Stomach (tissue), 8 donors: ENCODE measurements at regions not wholly inside any gene's neighbourhood (a gene's known extent, or its start where the extent isn't known, plus 50 kb on each side); places are given as distances from the start of the nearest gene placed in this dataset.

Experiments
- DNase-seq, 2 donors: peaks; one replicate each; pipeline versions ENCODE4 v3.0.0 to v3.0.0-alpha.2; 2013 to 2019
- H3K27ac ChIP-seq, 5 donors: fragments of 200-600 bp in 4 of 5; sonication (generic) in 4 of 5; one replicate each; pipeline ENCODE4 v1.5.1; 2013 to 2019; ENCODE audit warnings: mild to moderate bottlenecking in 1 of 5, moderate library complexity in 1 of 5
- H3K27me3 ChIP-seq, 3 donors: fragments of 200-600 bp; sonication (generic); one replicate each; pipeline ENCODE4 v1.5.1; 2017 to 2019; ENCODE audit warnings: mixed run types in 1 of 3
- H3K36me3 ChIP-seq, 4 donors: fragments of 200-600 bp; sonication (generic); 1 replicate in 3 of 4; 2 replicates in 1 of 4; pipeline ENCODE4 v1.5.1; 2016 to 2019
- H3K4me1 ChIP-seq, 4 donors: fragments of 200-600 bp; sonication (generic); one replicate each; pipeline ENCODE4 v1.5.1; 2016 to 2019
- H3K4me3 ChIP-seq, 4 donors: fragments of 200-600 bp; sonication (generic) in 3 of 4; one replicate each; pipeline ENCODE4 v1.5.1; 2016 to 2019; ENCODE audit warnings: mild to moderate bottlenecking in 1 of 4
- H3K9me3 ChIP-seq, 4 donors: fragments of 200-600 bp; sonication (generic); one replicate each; pipeline ENCODE4 v1.5.1; 2016 to 2019
- EP300 ChIP-seq: sonication (generic); formaldehyde crosslinking; IDR thresholded peaks from one replicate; pipeline ENCODE4 v1.6.1; 2017; ENCODE audit warnings: antibody characterized with exemption
- POLR2A ChIP-seq, 4 donors: fragments of 450-650 bp; IDR thresholded peaks; one replicate each; pipeline ENCODE4 v1.6.1; 2016; ENCODE audit warnings: antibody characterized with exemption in 4 of 4, control low read depth in 2 of 4, mild to moderate bottlenecking in 1 of 4, moderate library complexity in 1 of 4
- POLR2AphosphoS5 ChIP-seq, 3 donors: sonication (generic); formaldehyde crosslinking; IDR thresholded peaks; one replicate each; pipeline ENCODE4 v1.6.1; 2016; ENCODE audit warnings: antibody characterized with exemption in 3 of 3
- WGBS, 5 donors: extraction: QIAGEN DNeasy Blood & Tissue Kit in 3 of 5; methylation state at CpG; one replicate each; pipeline versions ENCODE4 v1.1.5 to v1.1.7; 2013 to 2018; 5-methylcytosine and 5-hydroxymethylcytosine counted together
- intact Hi-C: fragments of 100-400 bp; cut with DNase I; formaldehyde crosslinking; loops from one replicate; pipeline ENCODE4 v1.15.1; 2023; ENCODE audit warnings: low total_unique reads
- TF ChIP-seq, protein P1 (sequence below), 7 experiments: fragments of 450-650 bp in 4 of 7; fragments of 200-600 bp in 3 of 7; sonication (generic) in 3 of 7; IDR thresholded peaks; one replicate each; pipeline ENCODE4 v1.5.1; 2016 to 2019; ENCODE audit warnings: antibody characterized with exemption in 7 of 7, control low read depth in 2 of 7, mild to moderate bottlenecking in 1 of 7
- donor health status: healthy with polysubstance abuse.
- donor health status: Bipolar disorder and iron deficiency.
- donor health status: healthy.

DNA sequence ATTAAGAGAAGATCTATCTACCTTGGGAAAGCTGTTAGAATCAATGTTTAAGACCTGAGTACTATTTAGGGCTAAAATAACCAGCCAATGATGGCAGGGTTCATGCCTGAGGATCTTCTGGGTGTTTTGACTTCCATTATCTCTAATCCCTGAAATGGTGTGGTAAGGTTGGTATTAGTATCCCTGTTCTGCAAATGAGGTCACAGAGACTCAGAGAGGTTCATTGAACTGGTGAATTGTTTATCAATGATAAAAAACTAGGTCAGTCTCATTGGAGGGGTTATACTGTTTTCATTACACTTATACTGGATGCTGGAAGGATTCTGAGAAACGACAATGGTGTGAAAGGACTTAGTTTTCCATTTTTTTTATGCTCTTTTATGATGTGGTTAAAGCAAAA lies 264.8 kb downstream of the KLF5 start:
- Histone ChIP-seq H3K9me3 (no peaks in the 10 kb centered on the region), H3K27me3 (no peaks in the 10 kb centered on the region), H3K4me3 (no peak overlapping the region), H3K36me3 (no peaks in the 10 kb centered on the region), H3K4me1 (peaks cover 0 to 20% (median 5%) of the 10 kb centered on the region in 4 donors), H3K27ac (no peak overlapping the region)
- no peak for DNase-seq
- intact Hi-C loops: no loop called here
- TF ChIP-seq EP300: no peak
- WGBS, 5 donors: 76 to 90% (median 79%) methylated on average over 1 of the region's 1 CpG

DNA sequence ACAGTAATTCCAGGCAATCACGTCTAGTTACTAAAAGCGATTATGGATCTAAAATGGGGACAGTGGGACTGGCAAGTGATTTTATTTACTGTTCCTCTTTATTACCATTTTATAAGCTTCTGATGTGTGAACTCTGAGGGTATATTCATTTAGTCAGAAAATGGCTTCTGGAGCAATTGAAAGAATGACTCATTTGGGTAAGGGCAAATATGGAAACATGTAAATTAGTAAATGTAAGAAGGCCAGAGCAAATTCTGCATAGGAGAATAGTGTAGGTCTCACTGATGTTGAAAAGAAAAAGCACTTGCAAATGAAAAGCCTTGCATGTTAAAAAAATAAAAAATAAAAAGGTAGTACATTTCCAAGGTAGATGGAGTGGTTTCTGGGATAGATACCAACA lies 262.2 kb downstream of the KLF5 start:
- WGBS, 5 donors: 85 to 100% (median 96%) methylated on average over 2 of the region's 2 CpGs
- Histone ChIP-seq H3K27ac (no peak overlapping the region), H3K36me3 (no peaks in the 10 kb centered on the region), H3K4me1 (peaks cover 0 to 7% (median 3%) of the 10 kb centered on the region in 4 donors), H3K27me3 (no peaks in the 10 kb centered on the region), H3K9me3 (no peaks in the 10 kb centered on the region), H3K4me3 (no peak overlapping the region)
- no peak for DNase-seq
- intact Hi-C loops: no loop called here
- TF ChIP-seq POLR2AphosphoS5 (IDR thresholded peaks at IDR 0.05) (no peak), POLR2A (IDR thresholded peaks at IDR 0.05) (no peak), EP300 (no peak)
- TF ChIP-seq, protein P1, sequence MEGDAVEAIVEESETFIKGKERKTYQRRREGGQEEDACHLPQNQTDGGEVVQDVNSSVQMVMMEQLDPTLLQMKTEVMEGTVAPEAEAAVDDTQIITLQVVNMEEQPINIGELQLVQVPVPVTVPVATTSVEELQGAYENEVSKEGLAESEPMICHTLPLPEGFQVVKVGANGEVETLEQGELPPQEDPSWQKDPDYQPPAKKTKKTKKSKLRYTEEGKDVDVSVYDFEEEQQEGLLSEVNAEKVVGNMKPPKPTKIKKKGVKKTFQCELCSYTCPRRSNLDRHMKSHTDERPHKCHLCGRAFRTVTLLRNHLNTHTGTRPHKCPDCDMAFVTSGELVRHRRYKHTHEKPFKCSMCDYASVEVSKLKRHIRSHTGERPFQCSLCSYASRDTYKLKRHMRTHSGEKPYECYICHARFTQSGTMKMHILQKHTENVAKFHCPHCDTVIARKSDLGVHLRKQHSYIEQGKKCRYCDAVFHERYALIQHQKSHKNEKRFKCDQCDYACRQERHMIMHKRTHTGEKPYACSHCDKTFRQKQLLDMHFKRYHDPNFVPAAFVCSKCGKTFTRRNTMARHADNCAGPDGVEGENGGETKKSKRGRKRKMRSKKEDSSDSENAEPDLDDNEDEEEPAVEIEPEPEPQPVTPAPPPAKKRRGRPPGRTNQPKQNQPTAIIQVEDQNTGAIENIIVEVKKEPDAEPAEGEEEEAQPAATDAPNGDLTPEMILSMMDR (IDR thresholded peaks at IDR 0.05): no peak

DNA sequence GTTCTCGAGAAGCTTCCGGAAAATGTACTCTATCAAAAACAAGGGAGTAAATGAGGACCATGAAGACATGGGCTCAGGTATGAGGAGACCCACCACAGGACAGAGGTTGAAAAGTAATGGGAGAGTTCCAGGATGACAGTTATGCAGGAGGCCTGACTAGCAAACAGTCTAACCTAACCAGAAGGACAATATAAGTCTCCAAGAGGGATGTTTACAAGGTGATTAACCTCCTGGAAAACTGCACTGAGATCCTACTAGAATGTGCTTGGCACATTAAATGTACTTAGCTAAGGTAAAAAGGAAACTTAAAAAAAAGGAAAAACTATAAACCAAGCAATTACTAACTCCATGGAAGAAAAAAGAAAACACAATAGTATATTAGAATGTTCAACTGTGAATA lies 258.3 kb downstream of the KLF5 start:
- Histone ChIP-seq H3K9me3 (peaks cover 0 to 12% (median 5%) of the 10 kb centered on the region in 4 donors), H3K27ac (no peak overlapping the region), H3K4me3 (no peak overlapping the region), H3K4me1 (no peaks in the 10 kb centered on the region), H3K27me3 (no peaks in the 10 kb centered on the region), H3K36me3 (no peaks in the 10 kb centered on the region)
- WGBS, 5 donors: 86 to 99% (median 96%) methylated on average over 2 of the region's 2 CpGs
- DNase-seq: no peak
- intact Hi-C loops: no loop called here
- no peak for TF ChIP-seq POLR2AphosphoS5 (IDR thresholded peaks at IDR 0.05)
- no peak for TF ChIP-seq EP300
- TF ChIP-seq, protein P1 (IDR thresholded peaks at IDR 0.05): no peak
- no peak for TF ChIP-seq POLR2A (IDR thresholded peaks at IDR 0.05)

DNA sequence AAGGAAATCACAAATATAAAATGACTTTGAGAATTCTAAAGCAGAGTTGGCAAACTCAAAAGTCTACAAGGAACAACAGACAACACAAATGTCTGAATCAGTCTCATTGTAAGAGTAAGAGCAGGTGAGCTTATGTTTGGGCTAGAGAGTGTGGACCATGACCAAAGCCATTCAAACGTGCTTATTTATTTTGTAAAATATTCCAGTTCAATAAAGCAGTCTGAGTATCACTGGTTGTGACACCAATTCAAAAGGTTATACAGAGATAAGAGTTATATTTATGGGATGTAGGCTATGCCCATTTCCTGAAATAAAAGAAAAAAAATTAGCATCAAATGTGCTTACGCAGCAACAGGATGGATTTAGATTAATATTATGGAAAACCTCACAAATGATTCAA lies 251.6 kb downstream of the KLF5 start:
- WGBS, 5 donors: 63 to 83% (median 76%) methylated on average over 2 of the region's 2 CpGs
- DNase-seq: no peak
- TF ChIP-seq POLR2A (IDR thresholded peaks at IDR 0.05) (no peak), POLR2AphosphoS5 (IDR thresholded peaks at IDR 0.05) (no peak), EP300 (no peak)
- TF ChIP-seq, protein P1 (IDR thresholded peaks at IDR 0.05): no peak
- intact Hi-C loops: no loop called here
- H3K27me3 ChIP-seq: no peaks in the 10 kb centered on the region
- no peak overlapping the region for H3K4me3 ChIP-seq
- no peaks in the 10 kb centered on the region for H3K4me1 ChIP-seq
- no peak overlapping the region for H3K27ac ChIP-seq
- peaks cover 0 to 12% (median 5%) of the 10 kb centered on the region in 4 donors for H3K9me3 ChIP-seq
- H3K36me3 ChIP-seq: no peaks in the 10 kb centered on the region

DNA sequence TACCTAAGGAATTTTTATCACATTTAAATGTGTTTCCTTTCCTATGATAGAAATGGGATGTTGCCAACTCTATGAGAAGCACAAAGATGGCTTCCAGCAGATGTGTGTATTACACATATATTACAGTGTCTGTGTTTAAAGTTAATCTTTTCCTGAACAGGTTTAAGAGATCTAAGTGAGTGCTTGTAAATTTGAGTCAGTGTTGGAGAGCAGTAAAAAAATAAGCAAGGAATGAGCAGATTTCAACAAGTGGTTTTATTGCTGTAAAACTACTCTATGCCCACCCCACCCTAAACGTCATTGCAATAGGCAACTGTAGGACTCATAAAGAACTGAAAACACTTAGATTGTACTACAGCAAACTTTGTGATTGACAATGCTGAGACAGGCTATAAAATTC lies 248.7 kb downstream of the KLF5 start:
- peak in 1 of 2 donors; percentile 17 for DNase-seq
- 73 to 91% (median 76%) methylated on average over 1 of the region's 1 CpG for WGBS, 5 donors
- no peak for TF ChIP-seq POLR2AphosphoS5 (IDR thresholded peaks at IDR 0.05)
- H3K27me3 ChIP-seq: no peaks in the 10 kb centered on the region
- no peak overlapping the region for H3K27ac ChIP-seq
- no peak overlapping the region for H3K4me3 ChIP-seq
- no peaks in the 10 kb centered on the region for H3K36me3 ChIP-seq
- intact Hi-C loops: no loop called here
- H3K4me1 ChIP-seq: no peaks in the 10 kb centered on the region
- H3K9me3 ChIP-seq: no peaks in the 10 kb centered on the region
